ENCODE measurements at regions not wholly inside any gene's neighbourhood (a gene's known extent, or its start where the extent isn't known, plus 50 kb on each side); places are given as distances from the start of the nearest gene placed in this dataset.

DNA sequence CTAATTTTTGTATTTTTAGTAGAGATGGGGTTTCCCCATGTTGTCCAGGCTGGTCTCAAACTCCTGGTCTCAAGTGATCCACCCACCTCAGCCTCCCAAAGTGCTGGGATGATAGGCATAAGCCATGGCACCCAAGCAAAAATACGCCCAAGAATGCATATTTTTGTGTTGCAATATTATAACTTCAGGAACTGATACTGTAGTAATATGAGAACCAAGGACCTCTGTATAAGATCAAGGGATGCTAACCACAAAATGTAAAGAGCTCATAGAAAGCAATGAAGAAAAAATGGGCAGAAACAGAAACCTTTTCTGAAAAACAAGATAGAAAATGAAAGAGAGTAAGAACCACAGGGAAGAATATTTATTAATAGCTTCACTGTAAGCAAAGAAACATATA, 183.6 kb upstream of the RPL38 start:
- Histone ChIP-seq H3K36me3 (no peaks in the 10 kb centered on the region), H3K4me3 (no peak overlapping the region), H3K9me3 (ENCODE audit: low read depth) (no peaks in the 10 kb centered on the region), H2AFZ (replicated peaks) (no peak overlapping the region), H3K79me2 (ENCODE audit: low read depth) (no peaks in the 10 kb centered on the region), H4K20me1 (ENCODE audit: low read depth) (peaks cover 12% of the 10 kb centered on the region), H3K27ac (no peak overlapping the region), H3K27me3 (peaks cover 13% of the 10 kb centered on the region), H3K4me2 (no peak overlapping the region), H3K4me1 (peaks cover 37% of the 10 kb centered on the region), H3K9ac (no peak overlapping the region), H3F3A (ENCODE audit: low read depth) (peaks cover 39% of the 10 kb centered on the region)
- Mint-ChIP-seq H3K9me3 (peaks cover 3% of the 10 kb centered on the region), H3K4me1 (peaks cover 54% of the 10 kb centered on the region), H3K27me3 (ENCODE audit: insufficient read depth, low read depth) (no peaks in the 10 kb centered on the region), H3K27ac (no peak overlapping the region), H3K4me3 (no peak overlapping the region), H3K36me3 (no peaks in the 10 kb centered on the region)
- TF ChIP-seq EZH2 (IDR thresholded peaks at IDR 0.05) (no peak), EZH2phosphoT487 (IDR thresholded peaks at IDR 0.05) (no peak)
- TF ChIP-seq, protein P1, sequence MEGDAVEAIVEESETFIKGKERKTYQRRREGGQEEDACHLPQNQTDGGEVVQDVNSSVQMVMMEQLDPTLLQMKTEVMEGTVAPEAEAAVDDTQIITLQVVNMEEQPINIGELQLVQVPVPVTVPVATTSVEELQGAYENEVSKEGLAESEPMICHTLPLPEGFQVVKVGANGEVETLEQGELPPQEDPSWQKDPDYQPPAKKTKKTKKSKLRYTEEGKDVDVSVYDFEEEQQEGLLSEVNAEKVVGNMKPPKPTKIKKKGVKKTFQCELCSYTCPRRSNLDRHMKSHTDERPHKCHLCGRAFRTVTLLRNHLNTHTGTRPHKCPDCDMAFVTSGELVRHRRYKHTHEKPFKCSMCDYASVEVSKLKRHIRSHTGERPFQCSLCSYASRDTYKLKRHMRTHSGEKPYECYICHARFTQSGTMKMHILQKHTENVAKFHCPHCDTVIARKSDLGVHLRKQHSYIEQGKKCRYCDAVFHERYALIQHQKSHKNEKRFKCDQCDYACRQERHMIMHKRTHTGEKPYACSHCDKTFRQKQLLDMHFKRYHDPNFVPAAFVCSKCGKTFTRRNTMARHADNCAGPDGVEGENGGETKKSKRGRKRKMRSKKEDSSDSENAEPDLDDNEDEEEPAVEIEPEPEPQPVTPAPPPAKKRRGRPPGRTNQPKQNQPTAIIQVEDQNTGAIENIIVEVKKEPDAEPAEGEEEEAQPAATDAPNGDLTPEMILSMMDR (IDR thresholded peaks at IDR 0.05), result no peak
- DNase-seq (ENCODE audit: low spot score), result no peak

DNA sequence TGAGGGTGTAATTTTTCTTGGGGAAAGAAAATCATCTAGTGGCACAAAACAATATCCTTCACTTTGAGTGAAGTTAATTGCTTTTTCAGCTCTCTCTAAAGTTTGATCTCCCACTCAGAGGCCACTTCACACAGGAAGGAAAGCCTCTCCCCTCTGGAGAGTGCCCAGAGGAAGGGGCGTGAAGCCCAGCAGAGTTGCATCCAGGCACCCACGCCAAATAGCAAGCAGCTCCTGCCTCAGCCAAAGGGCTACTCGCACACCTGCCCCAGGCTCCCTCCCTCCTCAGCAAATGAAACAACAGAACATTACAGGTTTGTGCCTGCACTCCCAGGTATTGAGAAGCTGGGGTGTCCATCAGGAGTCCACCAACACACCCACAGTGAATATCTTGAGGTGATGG, 183.0 kb upstream of the RPL38 start:
- Histone ChIP-seq H3K27ac (no peak overlapping the region), H3K9me3 (ENCODE audit: low read depth) (no peaks in the 10 kb centered on the region), H3K36me3 (no peaks in the 10 kb centered on the region), H3K4me3 (no peak overlapping the region), H2AFZ (replicated peaks) (no peak overlapping the region), H3K9ac (no peak overlapping the region), H3K79me2 (ENCODE audit: low read depth) (no peaks in the 10 kb centered on the region), H3K4me1 (peaks cover 37% of the 10 kb centered on the region), H3K4me2 (no peak overlapping the region), H3K27me3 (peaks cover 6% of the 10 kb centered on the region), H3F3A (ENCODE audit: low read depth) (peaks cover 41% of the 10 kb centered on the region), H4K20me1 (ENCODE audit: low read depth) (peaks cover 12% of the 10 kb centered on the region)
- TF ChIP-seq, protein P1 (IDR thresholded peaks at IDR 0.05), result no peak
- no peak for TF ChIP-seq EZH2 (IDR thresholded peaks at IDR 0.05)
- Mint-ChIP-seq H3K4me1 (peaks cover 53% of the 10 kb centered on the region), H3K27ac (no peak overlapping the region), H3K9me3 (peaks cover 6% of the 10 kb centered on the region), H3K27me3 (ENCODE audit: insufficient read depth, low read depth) (no peaks in the 10 kb centered on the region), H3K4me3 (no peak overlapping the region), H3K36me3 (no peaks in the 10 kb centered on the region)
- no peak for DNase-seq (ENCODE audit: low spot score)

DNA sequence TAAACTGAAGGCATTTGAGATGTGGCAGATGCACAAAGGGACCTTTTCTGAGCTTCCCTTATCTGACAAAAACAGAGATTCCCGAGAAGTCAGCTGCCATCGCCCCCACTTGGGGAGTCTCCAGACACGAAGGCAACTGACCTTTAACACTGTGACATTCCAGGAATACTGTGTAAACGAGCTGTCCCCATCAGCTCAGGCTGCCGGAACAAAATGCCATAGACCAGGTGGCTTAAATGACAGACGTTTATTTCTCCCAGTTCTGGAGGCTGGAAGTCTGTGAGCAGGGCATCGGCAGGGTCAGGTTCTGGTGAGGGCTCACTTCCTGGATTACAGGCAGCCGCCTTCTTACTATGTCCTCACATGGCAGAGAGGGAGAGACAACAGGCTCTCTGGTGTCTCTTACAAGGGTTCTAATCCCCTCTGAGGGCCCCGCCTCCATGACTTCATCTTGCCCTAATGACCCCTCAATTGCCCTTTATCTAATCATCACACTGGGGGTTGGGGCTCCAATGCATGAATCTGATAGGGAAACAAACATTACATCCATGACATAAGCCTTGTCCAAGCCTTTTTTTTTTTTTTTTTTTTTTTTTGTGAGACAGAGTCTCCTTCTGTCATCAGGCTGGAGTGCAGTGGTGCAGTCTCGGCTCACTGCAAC, 178.5 kb upstream of the RPL38 start:
- Histone ChIP-seq H3K79me2 (ENCODE audit: low read depth) (no peaks in the 10 kb centered on the region), H3K4me2 (peak overlapping the region; percentile 1), H4K20me1 (ENCODE audit: low read depth) (no peaks in the 10 kb centered on the region), H3K9ac (no peak overlapping the region), H3F3A (ENCODE audit: low read depth) (peaks cover 11% of the 10 kb centered on the region), H3K36me3 (no peaks in the 10 kb centered on the region), H2AFZ (replicated peaks) (no peak overlapping the region), H3K4me1 (peaks cover 15% of the 10 kb centered on the region), H3K4me3 (no peak overlapping the region), H3K27me3 (no peaks in the 10 kb centered on the region), H3K27ac (no peak overlapping the region), H3K9me3 (ENCODE audit: low read depth) (no peaks in the 10 kb centered on the region)
- Mint-ChIP-seq H3K9me3 (peaks cover 6% of the 10 kb centered on the region), H3K36me3 (no peaks in the 10 kb centered on the region), H3K4me3 (no peak overlapping the region), H3K4me1 (peaks cover 38% of the 10 kb centered on the region), H3K27me3 (ENCODE audit: insufficient read depth, low read depth) (peaks cover 6% of the 10 kb centered on the region), H3K27ac (peak overlapping the region; percentile 69)
- TF ChIP-seq, protein P1 (IDR thresholded peaks at IDR 0.05), result no peak
- no peak for TF ChIP-seq EZH2phosphoT487 (IDR thresholded peaks at IDR 0.05)
- no peak for TF ChIP-seq EZH2 (IDR thresholded peaks at IDR 0.05)
- peak; percentile 76 for DNase-seq (ENCODE audit: low spot score)

All from neural progenitor cell (in vitro differentiated cells).